Embryonic facial prominence (tissue), 1 donor: ENCODE measurements at regions not wholly inside any gene's neighbourhood (a gene's known extent, or its start where the extent isn't known, plus 50 kb on each side); places are given as distances from the start of the nearest gene placed in this dataset.
"Not testable (repeated sequence)": the region's sequence is repeated elsewhere in the genome, so short reads cannot be mapped to it uniquely, and the experiment has no call there.

ENCODE experiments used
- DNase-seq: peaks from one replicate; pipeline ENCODE4 v3.0.0-alpha.2; 2016; ENCODE audit errors: extremely low spot score

- DNase-seq: no peak
These were observed 177.3 kb downstream of the RPS24 start for GRCh38 chr10:78210976-78211375.

- DNase-seq: peak; percentile 39
These were observed 177.9 kb downstream of the RPS24 start for GRCh38 chr10:78211561-78212051.

- no peak for DNase-seq
These were observed 178.6 kb downstream of the RPS24 start for GRCh38 chr10:78212060-78212785.

- no peak for DNase-seq
These were observed 179.1 kb downstream of the RPS24 start for GRCh38 chr10:78212786-78213175.

- no peak for DNase-seq
These were observed 181.3 kb downstream of the RPS24 start for GRCh38 chr10:78214955-78215354.

- DNase-seq: peak; percentile 87
These were observed 182.0 kb downstream of the RPS24 start for GRCh38 chr10:78215645-78216044.

GRCh38 chr10:78217336-78217735, 183.7 kb downstream of the RPS24 start:
- no peak for DNase-seq

- no peak for DNase-seq
These were observed 185.3 kb downstream of the RPS24 start for GRCh38 chr10:78218798-78219490.

GRCh38 chr10:78219568-78219967, 185.9 kb downstream of the RPS24 start:
- DNase-seq: not testable (repeated sequence)

GRCh38 chr10:78220781-78221180, 187.1 kb downstream of the RPS24 start:
- DNase-seq: no peak

- no peak for DNase-seq
These were observed 188.6 kb downstream of the RPS24 start for GRCh38 chr10:78222096-78222790.

- no peak for DNase-seq
These were observed 189.4 kb downstream of the RPS24 start for GRCh38 chr10:78223088-78223487.

GRCh38 chr10:78224602-78225001, 190.9 kb downstream of the RPS24 start:
- no peak for DNase-seq

- no peak for DNase-seq
These were observed 191.9 kb downstream of the RPS24 start for GRCh38 chr10:78225594-78225993.

- DNase-seq: no peak
These were observed 195.8 kb downstream of the RPS24 start for GRCh38 chr10:78229489-78229888.

GRCh38 chr10:78229950-78230675, 196.4 kb downstream of the RPS24 start:
- DNase-seq: no peak

- DNase-seq: no peak
These were observed 197.7 kb downstream of the RPS24 start for GRCh38 chr10:78231327-78231726.

- DNase-seq: no peak
These were observed 198.3 kb downstream of the RPS24 start for GRCh38 chr10:78231939-78232338.

- DNase-seq: no peak
These were observed 202.9 kb downstream of the RPS24 start for GRCh38 chr10:78236416-78237015.

- not testable (repeated sequence) for DNase-seq
These were observed 204.3 kb downstream of the RPS24 start for GRCh38 chr10:78237951-78238350.

GRCh38 chr10:78247266-78247665, 213.6 kb downstream of the RPS24 start:
- DNase-seq: no peak
